ENCODE measurements at regions not wholly inside any gene's neighbourhood (a gene's known extent, or its start where the extent isn't known, plus 50 kb on each side); places are given as distances from the start of the nearest gene placed in this dataset.

DNA sequence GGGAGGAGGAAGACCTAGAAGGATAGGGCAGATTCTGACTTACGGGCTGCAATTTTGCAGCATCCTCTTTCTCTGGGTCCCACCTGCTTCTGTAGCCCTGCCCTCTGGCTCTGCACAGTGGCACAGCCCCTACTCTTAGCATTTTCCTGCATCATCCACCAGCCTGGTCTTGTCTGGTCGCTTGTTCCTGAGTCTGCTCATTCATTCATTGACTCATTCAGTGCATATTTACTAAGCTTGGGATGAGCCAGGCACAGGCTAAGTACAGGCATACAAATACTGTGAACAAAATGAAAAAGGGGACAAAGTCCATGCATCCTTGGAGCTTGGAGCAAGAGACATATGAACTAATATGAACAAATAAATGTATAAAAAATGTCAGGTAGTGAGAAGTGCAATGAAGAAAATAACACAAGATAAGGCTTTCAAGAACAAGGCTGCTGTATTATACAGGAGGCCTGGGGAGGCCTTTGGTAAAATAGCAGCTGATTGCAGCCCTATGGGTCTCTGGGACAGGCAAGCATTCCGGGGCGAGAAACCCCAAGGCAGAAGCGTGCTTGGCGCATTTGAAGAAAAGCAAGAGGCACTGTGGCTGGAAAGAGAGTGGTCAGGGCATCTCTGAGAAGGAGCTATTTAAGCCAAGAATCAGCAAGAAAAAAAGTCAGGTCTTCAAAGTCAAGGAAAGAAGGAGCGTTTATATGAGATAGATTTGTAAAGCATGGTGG lies 108.0 kb upstream of the ALX4 start:
- TF ChIP-seq, protein P1, sequence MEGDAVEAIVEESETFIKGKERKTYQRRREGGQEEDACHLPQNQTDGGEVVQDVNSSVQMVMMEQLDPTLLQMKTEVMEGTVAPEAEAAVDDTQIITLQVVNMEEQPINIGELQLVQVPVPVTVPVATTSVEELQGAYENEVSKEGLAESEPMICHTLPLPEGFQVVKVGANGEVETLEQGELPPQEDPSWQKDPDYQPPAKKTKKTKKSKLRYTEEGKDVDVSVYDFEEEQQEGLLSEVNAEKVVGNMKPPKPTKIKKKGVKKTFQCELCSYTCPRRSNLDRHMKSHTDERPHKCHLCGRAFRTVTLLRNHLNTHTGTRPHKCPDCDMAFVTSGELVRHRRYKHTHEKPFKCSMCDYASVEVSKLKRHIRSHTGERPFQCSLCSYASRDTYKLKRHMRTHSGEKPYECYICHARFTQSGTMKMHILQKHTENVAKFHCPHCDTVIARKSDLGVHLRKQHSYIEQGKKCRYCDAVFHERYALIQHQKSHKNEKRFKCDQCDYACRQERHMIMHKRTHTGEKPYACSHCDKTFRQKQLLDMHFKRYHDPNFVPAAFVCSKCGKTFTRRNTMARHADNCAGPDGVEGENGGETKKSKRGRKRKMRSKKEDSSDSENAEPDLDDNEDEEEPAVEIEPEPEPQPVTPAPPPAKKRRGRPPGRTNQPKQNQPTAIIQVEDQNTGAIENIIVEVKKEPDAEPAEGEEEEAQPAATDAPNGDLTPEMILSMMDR (IDR thresholded peaks at IDR 0.05), result no peak
- no peak for TF ChIP-seq POLR2A (IDR thresholded peaks at IDR 0.05)
- intact Hi-C loops (cut with DNase I), result no loop called here
- DNase-seq, result no peak
- H3K4me3 ChIP-seq (replicated peaks in 1 of 3), result no peak overlapping the region
- no peak overlapping the region for H3K27ac ChIP-seq
- no peaks in the 10 kb centered on the region for H3K4me1 ChIP-seq
- H3K9me3 ChIP-seq, result no peaks in the 10 kb centered on the region
- 90 to 92% methylated on average over 7 of the region's 7 CpGs for WGBS, 2 donors
- no peaks in the 10 kb centered on the region for H3K36me3 ChIP-seq
- H3K27me3 ChIP-seq, result no peaks in the 10 kb centered on the region

DNA sequence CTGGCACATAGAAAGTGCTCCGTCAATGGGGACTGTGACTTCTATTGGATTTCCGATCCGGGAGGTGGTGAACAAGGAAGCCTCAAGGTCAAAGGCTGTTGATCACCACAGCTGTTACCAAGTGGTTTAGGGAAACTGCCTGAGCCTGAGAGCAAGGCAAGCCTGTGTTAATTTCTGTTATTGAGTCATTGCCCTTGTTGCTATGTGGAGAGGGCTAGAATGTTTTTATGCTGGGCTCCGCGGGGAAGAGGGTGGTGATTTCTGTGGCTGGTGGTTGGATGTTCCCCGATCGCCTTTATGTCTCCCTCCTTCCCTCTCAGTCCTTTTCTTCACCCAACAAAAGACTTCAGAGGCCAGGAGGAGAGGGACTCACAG lies 108.5 kb upstream of the ALX4 start:
- intact Hi-C loops (cut with DNase I), result no loop called here
- no peaks in the 10 kb centered on the region for H3K4me1 ChIP-seq
- DNase-seq, result no peak
- TF ChIP-seq, protein P1 (IDR thresholded peaks at IDR 0.05), result no peak
- TF ChIP-seq POLR2A (IDR thresholded peaks at IDR 0.05), result no peak
- H3K27me3 ChIP-seq, result no peaks in the 10 kb centered on the region
- no peak overlapping the region for H3K27ac ChIP-seq
- H3K9me3 ChIP-seq, result no peaks in the 10 kb centered on the region
- H3K4me3 ChIP-seq (replicated peaks in 1 of 3), result no peak overlapping the region
- WGBS, 2 donors, result 85 to 91% methylated on average over 7 of the region's 7 CpGs
- H3K36me3 ChIP-seq, result no peaks in the 10 kb centered on the region

DNA sequence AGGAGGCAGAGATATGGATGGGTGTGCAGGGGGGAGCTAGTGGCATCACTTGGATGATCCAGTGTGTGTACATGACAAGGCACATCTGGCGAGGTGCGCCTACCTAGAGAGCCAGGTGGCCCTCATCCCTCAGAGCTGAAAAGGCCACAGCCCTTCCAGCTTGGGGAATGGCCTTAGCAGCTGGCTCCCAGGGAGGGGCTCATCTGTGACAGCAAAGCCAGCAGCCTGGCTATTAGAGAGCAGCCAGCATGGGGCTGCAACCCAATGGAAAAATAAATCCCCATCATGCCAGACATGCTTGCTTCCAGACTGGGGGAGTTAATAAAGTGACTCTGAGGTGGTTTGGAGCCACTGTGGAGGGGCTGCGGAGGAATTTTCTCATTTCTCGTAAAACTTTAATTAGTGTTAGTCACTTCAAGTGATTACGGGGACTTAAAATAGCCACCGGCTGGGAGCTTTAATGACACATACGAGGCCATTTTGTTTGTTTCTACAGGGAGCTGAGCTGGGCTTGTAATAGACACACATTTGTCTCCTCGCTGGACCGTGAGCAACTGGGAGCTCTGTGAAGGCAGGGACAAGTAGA lies 111.2 kb upstream of the ALX4 start:
- no peak for DNase-seq
- intact Hi-C loops (cut with DNase I), result no loop called here
- no peaks in the 10 kb centered on the region for H3K4me1 ChIP-seq
- no peak overlapping the region for H3K27ac ChIP-seq
- TF ChIP-seq, protein P1 (IDR thresholded peaks at IDR 0.05), result no peak
- TF ChIP-seq POLR2A (IDR thresholded peaks at IDR 0.05), result no peak
- H3K36me3 ChIP-seq, result no peaks in the 10 kb centered on the region
- no peak overlapping the region for H3K4me3 ChIP-seq (replicated peaks in 1 of 3)
- H3K27me3 ChIP-seq, result no peaks in the 10 kb centered on the region
- 76 to 77% methylated on average over 9 of the region's 9 CpGs for WGBS, 2 donors
- no peaks in the 10 kb centered on the region for H3K9me3 ChIP-seq

DNA sequence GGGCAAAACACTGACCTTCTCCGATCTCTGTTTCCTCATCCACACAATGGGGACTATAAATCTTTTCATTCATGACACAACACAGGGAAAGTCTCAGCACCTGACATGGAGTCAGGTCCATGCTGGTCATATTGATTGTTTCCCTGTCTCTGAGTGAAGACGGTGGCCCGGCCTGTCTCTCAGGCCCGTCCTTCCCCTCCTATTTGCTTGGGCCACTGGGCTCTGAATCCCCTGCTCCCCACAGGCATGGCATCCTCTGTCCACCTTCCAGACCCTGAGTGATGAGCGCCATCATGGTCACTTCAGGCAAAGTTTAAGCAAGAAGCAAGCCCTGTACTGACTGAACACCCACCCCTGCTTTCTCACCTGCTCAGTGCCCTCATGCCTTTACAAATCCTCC lies 113.3 kb upstream of the ALX4 start:
- DNase-seq, result no peak
- intact Hi-C loops (cut with DNase I), result no loop called here
- H3K4me1 ChIP-seq, result no peaks in the 10 kb centered on the region
- H3K36me3 ChIP-seq, result no peaks in the 10 kb centered on the region
- H3K9me3 ChIP-seq, result no peaks in the 10 kb centered on the region
- no peak overlapping the region for H3K4me3 ChIP-seq (replicated peaks in 1 of 3)
- TF ChIP-seq POLR2A (IDR thresholded peaks at IDR 0.05), result no peak
- TF ChIP-seq, protein P1 (IDR thresholded peaks at IDR 0.05), result no peak
- 91 to 92% methylated on average over 5 of the region's 5 CpGs for WGBS, 2 donors
- H3K27me3 ChIP-seq, result no peaks in the 10 kb centered on the region
- H3K27ac ChIP-seq, result no peak overlapping the region

DNA sequence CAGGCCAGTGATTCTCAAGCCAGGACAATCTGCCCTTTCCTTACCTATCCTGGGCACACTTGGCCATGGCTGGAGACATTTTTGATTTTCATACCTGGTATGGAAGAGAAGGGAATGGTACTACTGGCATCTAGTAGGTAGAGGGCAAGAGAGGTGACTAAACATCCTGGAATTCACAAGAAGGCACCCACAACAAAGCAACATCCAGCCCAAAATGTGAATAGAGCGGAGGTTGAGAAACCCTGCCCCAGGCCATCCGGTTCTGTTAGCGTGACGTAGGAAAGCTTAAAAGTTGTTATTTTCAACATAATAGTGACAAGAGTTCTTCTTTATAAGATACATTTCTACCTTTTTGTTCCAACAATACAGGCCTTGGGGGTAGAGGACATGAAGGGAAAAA lies 114.9 kb upstream of the ALX4 start:
- Histone ChIP-seq H3K9me3 (no peaks in the 10 kb centered on the region), H3K27me3 (no peaks in the 10 kb centered on the region), H3K27ac (no peak overlapping the region), H3K4me1 (no peaks in the 10 kb centered on the region), H3K4me3 (replicated peaks in 1 of 3) (no peak overlapping the region), H3K36me3 (no peaks in the 10 kb centered on the region)
- DNase-seq, result no peak
- WGBS, 2 donors, result 95 to 96% methylated on average over 4 of the region's 4 CpGs
- TF ChIP-seq, protein P1 (IDR thresholded peaks at IDR 0.05), result no peak
- TF ChIP-seq POLR2A (IDR thresholded peaks at IDR 0.05), result no peak
- intact Hi-C loops (cut with DNase I), result no loop called here

Data from thyroid gland (tissue), 4 donors.